ENCODE measurements at regions not wholly inside any gene's neighbourhood (a gene's known extent, or its start where the extent isn't known, plus 50 kb on each side); places are given as distances from the start of the nearest gene placed in this dataset.

DNA sequence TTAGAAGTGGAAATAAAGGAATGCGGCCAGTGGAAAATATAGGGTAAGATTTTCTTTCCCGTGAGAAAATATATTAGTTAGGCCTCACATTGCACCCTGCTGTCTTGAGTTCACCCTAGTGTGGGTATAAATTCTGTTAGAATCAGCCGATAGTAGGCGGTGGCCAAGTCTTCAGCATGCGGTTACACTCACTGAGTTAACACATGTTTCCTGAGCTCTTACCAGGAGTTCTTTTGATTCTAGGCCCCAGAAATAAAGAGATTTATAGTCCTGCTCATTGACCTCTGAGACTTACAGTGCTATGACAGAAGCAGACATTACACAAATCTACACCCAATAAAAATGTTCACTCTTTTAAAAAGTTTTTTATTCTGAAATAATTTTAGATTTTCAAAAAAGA is 279.3 kb upstream of the LRRC7 start:
- Mint-ChIP-seq H3K27ac (ENCODE audit: unreplicated experiment) (no peak overlapping the region), H3K4me1 (ENCODE audit: low read depth, unreplicated experiment) (no peaks in the 10 kb centered on the region), H3K9me3 (ENCODE audit: unreplicated experiment) (no peaks in the 10 kb centered on the region), H3K36me3 (ENCODE audit: insufficient read depth, unreplicated experiment) (no peaks in the 10 kb centered on the region), H3K4me3 (ENCODE audit: unreplicated experiment) (no peak overlapping the region), H3K27me3 (ENCODE audit: insufficient read depth, unreplicated experiment) (no peaks in the 10 kb centered on the region)
- ChIA-PET CTCF (no interaction called here), POLR2A (no interaction called here)
- H3K36me3 ChIP-seq (ENCODE audit: control insufficient read depth, insufficient read depth, low read length): no peaks in the 10 kb centered on the region
- intact Hi-C loops (cut with micrococcal nuclease; ENCODE audit: unreplicated experiment): no loop called here
- H3K9me3 ChIP-seq: no peaks in the 10 kb centered on the region
- no peak overlapping the region for H3K4me3 ChIP-seq (ENCODE audit: low read depth, low read length)
- DNase-seq: no peak
- no TSS peak for BruUV-seq (replicated peaks)
- TF ChIP-seq, protein P1, sequence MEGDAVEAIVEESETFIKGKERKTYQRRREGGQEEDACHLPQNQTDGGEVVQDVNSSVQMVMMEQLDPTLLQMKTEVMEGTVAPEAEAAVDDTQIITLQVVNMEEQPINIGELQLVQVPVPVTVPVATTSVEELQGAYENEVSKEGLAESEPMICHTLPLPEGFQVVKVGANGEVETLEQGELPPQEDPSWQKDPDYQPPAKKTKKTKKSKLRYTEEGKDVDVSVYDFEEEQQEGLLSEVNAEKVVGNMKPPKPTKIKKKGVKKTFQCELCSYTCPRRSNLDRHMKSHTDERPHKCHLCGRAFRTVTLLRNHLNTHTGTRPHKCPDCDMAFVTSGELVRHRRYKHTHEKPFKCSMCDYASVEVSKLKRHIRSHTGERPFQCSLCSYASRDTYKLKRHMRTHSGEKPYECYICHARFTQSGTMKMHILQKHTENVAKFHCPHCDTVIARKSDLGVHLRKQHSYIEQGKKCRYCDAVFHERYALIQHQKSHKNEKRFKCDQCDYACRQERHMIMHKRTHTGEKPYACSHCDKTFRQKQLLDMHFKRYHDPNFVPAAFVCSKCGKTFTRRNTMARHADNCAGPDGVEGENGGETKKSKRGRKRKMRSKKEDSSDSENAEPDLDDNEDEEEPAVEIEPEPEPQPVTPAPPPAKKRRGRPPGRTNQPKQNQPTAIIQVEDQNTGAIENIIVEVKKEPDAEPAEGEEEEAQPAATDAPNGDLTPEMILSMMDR (IDR thresholded peaks at IDR 0.05; ENCODE audit: insufficient read depth in 1 of 2, low read depth in 1 of 2, low read length in 1 of 2, severe bottlenecking in 1 of 2, unreplicated experiment in 1 of 2): no peak
- H3K27me3 ChIP-seq (replicated peaks; ENCODE audit: control insufficient read depth, insufficient read depth, low read length): no peaks in the 10 kb centered on the region
- H3K4me1 ChIP-seq: no peaks in the 10 kb centered on the region

DNA sequence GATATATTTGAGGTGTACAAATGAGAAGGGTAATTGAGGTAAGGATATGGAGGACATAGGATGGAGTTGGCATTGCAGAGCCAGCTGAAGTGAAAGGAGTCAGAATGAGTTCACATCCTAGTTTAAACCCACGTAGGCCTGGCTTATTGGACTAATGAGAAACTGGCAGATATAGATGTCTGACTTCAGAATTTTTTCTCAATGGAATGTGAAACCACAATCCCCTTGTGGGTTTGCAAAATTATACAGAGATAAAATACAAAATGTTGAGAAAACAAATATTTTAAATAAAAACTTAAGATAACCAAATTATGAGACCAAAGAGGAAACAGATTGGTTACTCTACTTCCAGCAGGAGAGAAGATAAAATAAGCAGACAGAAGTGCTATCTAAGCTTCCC is 277.4 kb upstream of the LRRC7 start:
- intact Hi-C loops (cut with micrococcal nuclease; ENCODE audit: unreplicated experiment): no loop called here
- TF ChIP-seq, protein P1 (IDR thresholded peaks at IDR 0.05; ENCODE audit: insufficient read depth in 1 of 2, low read depth in 1 of 2, low read length in 1 of 2, severe bottlenecking in 1 of 2, unreplicated experiment in 1 of 2): no peak
- no peaks in the 10 kb centered on the region for H3K4me1 ChIP-seq
- no peak overlapping the region for H3K4me3 ChIP-seq (ENCODE audit: low read depth, low read length)
- DNase-seq: no peak
- no peaks in the 10 kb centered on the region for H3K36me3 ChIP-seq (ENCODE audit: control insufficient read depth, insufficient read depth, low read length)
- Mint-ChIP-seq H3K27ac (ENCODE audit: unreplicated experiment) (no peak overlapping the region), H3K4me3 (ENCODE audit: unreplicated experiment) (no peak overlapping the region), H3K4me1 (ENCODE audit: low read depth, unreplicated experiment) (no peaks in the 10 kb centered on the region), H3K36me3 (ENCODE audit: insufficient read depth, unreplicated experiment) (no peaks in the 10 kb centered on the region), H3K9me3 (ENCODE audit: unreplicated experiment) (no peaks in the 10 kb centered on the region), H3K27me3 (ENCODE audit: insufficient read depth, unreplicated experiment) (no peaks in the 10 kb centered on the region)
- CTCF ChIA-PET: no interaction called here
- no TSS peak for BruUV-seq (replicated peaks)
- POLR2A ChIA-PET: no interaction called here
- H3K27me3 ChIP-seq (replicated peaks; ENCODE audit: control insufficient read depth, insufficient read depth, low read length): no peaks in the 10 kb centered on the region
- no peaks in the 10 kb centered on the region for H3K9me3 ChIP-seq

DNA sequence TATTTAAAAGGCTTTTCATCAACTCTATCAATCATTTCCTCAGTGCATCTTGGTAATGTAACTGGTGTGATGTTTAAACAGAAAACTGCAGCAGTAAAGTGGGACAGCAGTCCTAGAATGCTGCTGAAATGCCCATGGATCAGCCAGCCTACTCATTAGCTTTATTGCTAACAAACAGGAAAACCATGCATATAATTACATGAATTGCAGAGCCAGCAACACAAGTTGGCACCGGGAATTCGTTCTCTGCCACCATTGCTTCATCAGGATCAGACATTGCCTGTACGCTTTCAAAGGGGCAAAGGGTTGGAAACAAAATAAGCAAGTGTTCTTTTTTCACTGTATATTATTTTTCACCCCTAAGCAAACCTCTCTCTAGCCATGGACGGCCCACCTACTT is 276.2 kb upstream of the LRRC7 start:
- CTCF ChIA-PET: no interaction called here
- H3K27me3 Mint-ChIP-seq (ENCODE audit: insufficient read depth, unreplicated experiment): no peaks in the 10 kb centered on the region
- no peaks in the 10 kb centered on the region for H3K36me3 Mint-ChIP-seq (ENCODE audit: insufficient read depth, unreplicated experiment)
- TF ChIP-seq, protein P1 (IDR thresholded peaks at IDR 0.05; ENCODE audit: insufficient read depth in 1 of 2, low read depth in 1 of 2, low read length in 1 of 2, severe bottlenecking in 1 of 2, unreplicated experiment in 1 of 2): no peak
- H3K9me3 Mint-ChIP-seq (ENCODE audit: unreplicated experiment): no peaks in the 10 kb centered on the region
- POLR2A ChIA-PET: no interaction called here
- H3K9me3 ChIP-seq: no peaks in the 10 kb centered on the region
- no peak overlapping the region for H3K4me3 Mint-ChIP-seq (ENCODE audit: unreplicated experiment)
- H3K36me3 ChIP-seq (ENCODE audit: control insufficient read depth, insufficient read depth, low read length): no peaks in the 10 kb centered on the region
- no peak overlapping the region for H3K4me3 ChIP-seq (ENCODE audit: low read depth, low read length)
- no peaks in the 10 kb centered on the region for H3K27me3 ChIP-seq (replicated peaks; ENCODE audit: control insufficient read depth, insufficient read depth, low read length)
- no peak for DNase-seq
- H3K4me1 Mint-ChIP-seq (ENCODE audit: low read depth, unreplicated experiment): no peaks in the 10 kb centered on the region
- no peak overlapping the region for H3K27ac Mint-ChIP-seq (ENCODE audit: unreplicated experiment)
- intact Hi-C loops (cut with micrococcal nuclease; ENCODE audit: unreplicated experiment): no loop called here
- no TSS peak for BruUV-seq (replicated peaks)
- no peaks in the 10 kb centered on the region for H3K4me1 ChIP-seq
